Middle frontal gyrus (tissue), 1 donor: ENCODE measurements at regions not wholly inside any gene's neighbourhood (a gene's known extent, or its start where the extent isn't known, plus 50 kb on each side); places are given as distances from the start of the nearest gene placed in this dataset.

Experiments
- DNase-seq: peaks from one replicate; pipeline ENCODE4 v3.0.0-alpha.2; 2015; ENCODE audit warnings: low spot score; ENCODE audit errors: extremely low spot score

GRCh38 chr2:145644820-145645302 lies 1124.9 kb upstream of the ZEB2 start:
- no peak for DNase-seq

DNA sequence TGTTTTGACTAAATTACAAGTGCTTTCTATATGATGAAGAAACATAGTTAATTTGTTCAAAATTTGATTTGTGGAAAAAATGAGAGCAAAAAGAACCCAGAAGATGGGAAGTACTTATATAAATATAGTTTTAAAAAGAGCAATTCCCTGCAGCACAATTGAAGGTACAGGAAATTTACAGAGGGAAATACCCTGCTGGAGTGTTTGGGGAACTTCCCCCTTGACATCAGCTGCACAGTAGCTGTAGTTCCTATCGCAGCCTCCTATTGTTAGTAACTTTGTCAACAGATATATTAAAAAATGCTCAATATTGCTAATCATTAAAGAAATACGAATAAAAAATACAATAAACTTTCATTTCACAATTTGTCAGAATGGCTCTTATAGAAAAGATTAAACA lies 1118.8 kb upstream of the ZEB2 start:
- DNase-seq: no peak

DNA sequence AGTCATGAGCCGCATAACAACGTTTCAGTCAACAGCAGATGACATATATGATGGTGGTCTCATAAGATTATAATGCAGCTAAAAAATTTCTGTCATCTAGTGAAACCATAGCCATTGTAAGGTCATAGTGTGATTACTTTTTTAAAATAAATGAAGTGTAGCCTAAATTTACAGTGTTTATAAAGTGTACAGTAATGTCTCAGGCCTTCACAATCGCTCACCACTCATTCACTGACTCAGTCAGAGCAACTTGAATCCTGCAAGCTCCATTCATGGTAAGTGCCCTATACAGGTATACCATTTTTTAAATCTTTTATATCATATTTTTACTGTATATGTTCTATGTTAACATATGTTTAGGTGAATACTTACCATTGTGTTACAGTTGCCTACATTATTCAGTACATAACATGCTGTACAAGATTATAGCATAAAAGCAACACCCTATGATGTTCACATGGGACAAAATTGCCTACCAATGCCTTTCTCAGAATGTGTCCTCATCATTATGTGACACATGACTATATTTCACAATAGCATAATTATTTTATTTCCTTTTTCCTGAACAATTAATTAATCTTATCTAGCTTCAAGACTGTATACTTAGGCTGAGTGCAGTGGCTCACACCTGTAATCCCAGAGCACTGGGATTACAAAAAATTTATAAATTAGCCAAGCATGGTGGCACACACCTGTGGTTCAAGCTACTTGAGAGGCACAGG lies 1115.9 kb upstream of the ZEB2 start:
- DNase-seq: no peak

DNA sequence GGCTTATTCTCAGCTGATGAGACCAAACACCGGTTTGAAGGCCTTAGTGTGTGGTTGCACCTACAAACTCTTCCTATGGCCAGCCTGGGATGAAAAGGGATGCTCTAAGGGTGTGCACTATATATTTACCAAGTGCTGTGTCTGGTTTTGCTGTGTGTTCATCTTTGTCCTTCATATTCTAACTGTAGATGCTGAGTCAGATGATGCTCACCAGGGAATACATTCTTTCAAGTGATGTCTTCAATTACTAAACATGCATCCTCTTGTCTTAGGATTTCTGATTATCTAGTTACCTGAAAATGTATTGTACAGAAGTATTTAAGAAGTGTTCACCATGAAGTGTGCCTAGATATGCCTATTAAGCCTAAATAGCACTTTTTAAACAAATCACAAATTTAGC lies 1111.6 kb upstream of the ZEB2 start:
- DNase-seq: no peak

- no peak for DNase-seq
These were observed 1106.4 kb upstream of the ZEB2 start for GRCh38 chr2:145626301-145626700.

DNA sequence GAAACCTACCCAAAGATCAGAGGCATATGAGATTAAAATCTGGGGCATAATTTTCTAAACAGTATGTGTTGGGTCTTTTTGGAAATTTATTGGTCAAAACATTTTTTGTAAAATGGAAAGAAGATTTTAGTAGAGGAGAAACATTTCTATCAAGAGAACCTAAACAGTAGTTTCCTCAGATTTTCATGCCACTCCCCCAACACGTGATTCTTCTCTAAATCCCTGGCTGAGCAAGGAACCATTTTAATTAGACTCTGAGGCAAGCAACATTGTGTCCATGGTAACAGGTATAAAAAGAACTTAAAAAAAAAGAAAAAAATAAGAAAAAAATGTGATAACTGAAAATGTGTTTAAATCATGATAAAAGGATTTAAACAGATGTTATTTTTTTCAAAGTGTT lies 1105.2 kb upstream of the ZEB2 start:
- DNase-seq: no peak

DNA sequence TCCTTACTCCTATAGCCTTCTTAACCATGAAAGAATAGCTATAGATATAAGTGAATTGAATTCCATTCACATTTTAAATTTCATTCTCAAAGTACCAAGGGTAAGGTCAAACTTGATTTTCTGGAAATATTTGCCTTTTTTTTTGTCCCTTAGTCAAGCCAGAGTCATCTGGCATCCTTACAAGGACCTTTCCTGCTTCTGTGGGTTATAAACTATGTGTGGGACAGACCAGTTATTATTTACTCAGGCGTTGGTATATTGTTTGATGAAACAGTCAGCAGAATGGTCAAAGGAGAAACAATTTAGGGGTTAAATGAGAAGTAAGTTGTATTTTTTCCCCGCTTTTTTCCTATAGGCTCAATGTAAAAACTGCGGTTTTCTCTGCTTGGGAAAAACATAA lies 1103.2 kb upstream of the ZEB2 start:
- no peak for DNase-seq

DNA sequence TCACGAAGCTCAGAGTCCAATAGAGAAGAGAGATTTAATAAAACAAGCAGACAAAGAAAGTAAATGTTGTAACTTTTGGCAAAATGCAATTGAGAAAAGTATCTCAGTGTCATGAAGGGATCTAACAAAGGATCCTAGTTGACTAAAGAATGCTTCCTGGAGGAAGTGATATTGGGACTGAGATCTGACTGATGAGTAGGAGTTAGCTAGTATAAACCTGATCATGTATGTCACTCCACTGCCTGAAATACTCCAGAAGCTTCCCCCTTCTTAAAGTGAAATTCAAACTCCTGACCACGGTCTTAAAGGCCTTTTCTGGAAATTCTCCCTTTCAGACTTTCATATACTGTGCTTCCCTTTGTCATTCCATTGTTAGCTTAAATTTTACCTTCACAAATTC lies 1102.4 kb upstream of the ZEB2 start:
- DNase-seq: no peak

DNA sequence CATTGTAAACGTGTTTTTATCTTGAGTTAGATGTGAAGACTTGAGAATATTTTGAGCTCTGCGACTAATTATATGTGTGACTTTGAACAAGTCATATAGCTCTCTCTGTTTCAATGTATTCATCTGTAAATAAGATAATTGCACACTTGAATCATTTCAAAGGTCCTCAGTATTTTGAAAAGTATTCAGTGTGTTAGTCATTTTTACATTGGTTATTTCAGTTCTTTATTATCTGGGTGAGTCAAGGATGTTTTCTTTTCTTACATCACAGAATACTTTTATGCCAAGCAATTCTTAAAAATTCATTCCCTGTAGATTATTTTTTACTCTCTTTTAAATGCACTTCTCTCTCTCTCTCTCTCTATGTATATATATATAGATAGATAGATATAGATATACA lies 1098.0 kb upstream of the ZEB2 start:
- DNase-seq: no peak

DNA sequence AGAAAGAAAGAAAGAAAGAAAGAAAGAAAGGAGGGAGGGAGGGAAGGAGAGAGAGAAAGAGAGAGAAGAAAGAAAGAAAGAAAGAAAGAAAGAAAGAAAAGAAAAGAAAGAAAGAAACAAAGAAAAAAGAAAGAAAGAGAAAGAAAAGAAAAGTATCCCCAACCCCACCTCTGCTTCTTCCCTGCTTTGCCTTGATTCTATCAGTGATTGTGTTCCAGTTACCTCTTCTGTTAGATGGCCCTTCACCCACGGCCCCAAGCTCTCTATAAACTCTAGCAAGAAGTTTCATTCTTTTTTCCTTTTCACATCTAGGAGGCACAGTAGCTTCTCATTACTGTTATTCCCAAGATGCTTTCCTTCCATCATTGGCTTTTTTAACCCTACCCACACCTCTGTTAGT lies 1097.5 kb upstream of the ZEB2 start:
- DNase-seq: no peak

- no peak for DNase-seq
These were observed 1095.7 kb upstream of the ZEB2 start for GRCh38 chr2:145615626-145616025.

GRCh38 chr2:145609951-145610350 lies 1090.0 kb upstream of the ZEB2 start:
- no peak for DNase-seq

GRCh38 chr2:145601361-145601925 lies 1081.5 kb upstream of the ZEB2 start:
- DNase-seq: no peak

GRCh38 chr2:145600811-145601210 lies 1080.9 kb upstream of the ZEB2 start:
- no peak for DNase-seq

GRCh38 chr2:145599756-145600155 lies 1079.8 kb upstream of the ZEB2 start:
- no peak for DNase-seq

DNA sequence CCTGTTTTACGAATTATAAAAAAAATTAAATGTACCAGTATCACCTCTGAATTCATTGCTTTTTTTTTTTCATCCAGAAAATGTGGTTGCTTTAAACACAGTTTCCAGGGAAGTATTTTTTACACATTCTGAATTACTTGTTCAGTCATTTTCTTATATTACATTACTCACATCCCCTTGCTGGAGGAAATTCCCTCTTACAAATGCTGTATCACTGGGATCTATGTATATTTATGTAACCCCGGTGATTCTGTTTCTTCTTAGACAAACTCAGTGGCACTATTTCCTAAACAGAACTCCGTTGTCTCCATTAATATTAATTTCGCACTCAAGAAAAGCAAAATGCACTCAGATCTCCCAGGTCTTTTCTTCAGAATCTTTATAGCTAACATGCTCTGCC lies 1078.5 kb upstream of the ZEB2 start:
- no peak for DNase-seq

- DNase-seq: no peak
These were observed 1077.9 kb upstream of the ZEB2 start for GRCh38 chr2:145597809-145598208.

DNA sequence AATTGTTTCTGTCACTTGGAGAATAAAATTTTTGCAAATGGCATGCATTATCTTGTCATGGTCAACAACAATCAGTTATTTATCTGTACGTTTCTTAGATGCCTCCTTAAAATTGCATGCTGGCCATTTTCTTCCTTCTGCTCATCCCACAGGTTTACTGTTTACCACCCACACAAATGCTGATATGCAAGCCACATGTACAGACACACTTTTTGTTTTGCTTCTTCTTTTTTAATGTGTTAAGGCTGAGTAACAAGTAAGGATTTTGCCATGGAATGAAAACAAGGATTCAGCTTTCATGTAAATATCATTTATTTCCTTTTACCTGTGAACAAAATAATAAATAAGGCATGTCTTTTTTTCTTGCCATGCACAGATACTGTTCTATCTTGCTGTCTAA lies 1077.1 kb upstream of the ZEB2 start:
- no peak for DNase-seq

GRCh38 chr2:145596416-145596815 lies 1076.5 kb upstream of the ZEB2 start:
- DNase-seq: no peak

- DNase-seq: no peak
These were observed 1075.4 kb upstream of the ZEB2 start for GRCh38 chr2:145595296-145595695.

GRCh38 chr2:145593991-145594614 lies 1074.2 kb upstream of the ZEB2 start:
- DNase-seq: no peak

DNA sequence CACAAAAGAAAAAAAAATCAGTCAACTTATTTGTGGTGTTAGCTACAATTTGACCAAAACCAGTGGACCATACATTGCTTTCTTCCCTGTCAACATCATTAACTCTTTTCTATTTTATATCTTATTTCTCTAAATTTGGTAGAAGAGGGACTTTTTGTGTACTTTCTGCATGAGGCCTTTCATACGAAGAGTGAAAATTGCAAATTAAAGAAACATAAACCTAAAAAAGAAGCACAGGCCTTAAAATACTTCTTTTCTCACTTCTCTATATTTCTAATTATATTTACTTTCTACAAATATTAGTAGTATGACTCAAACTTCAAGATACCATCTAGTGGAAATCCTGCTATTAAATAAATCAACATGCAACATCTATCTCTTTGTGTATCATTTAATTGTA lies 1073.4 kb upstream of the ZEB2 start:
- no peak for DNase-seq

DNA sequence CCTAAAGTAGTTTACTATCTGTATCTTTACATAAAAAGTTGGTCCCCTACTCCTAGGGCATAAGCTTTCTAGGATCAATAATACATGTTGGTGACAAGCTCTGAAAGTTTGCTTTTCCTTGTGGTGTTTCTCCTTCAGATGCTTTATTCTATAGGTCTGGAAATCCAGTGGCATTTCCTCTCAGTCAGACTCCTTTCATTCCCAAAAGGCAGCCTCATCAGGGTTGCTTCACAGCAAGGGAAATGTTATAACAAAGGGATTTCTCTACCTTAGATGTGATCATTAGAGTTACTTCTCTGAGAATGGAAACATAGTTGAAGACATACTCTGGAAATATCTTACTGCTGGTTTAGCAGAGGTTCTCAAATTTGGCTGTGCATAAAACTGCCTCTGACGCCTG lies 1072.4 kb upstream of the ZEB2 start:
- DNase-seq: no peak
